HepG2 (cell line): ENCODE measurements at regions not wholly inside any gene's neighbourhood (a gene's known extent, or its start where the extent isn't known, plus 50 kb on each side); places are given as distances from the start of the nearest gene placed in this dataset.

ENCODE experiments used
- ATAC-seq: fragments of 200-7000 bp; cut with Tn5 transposase; 3 replicates; pipeline ENCODE4 v1.9.1; 2020; ENCODE audit warnings: mild to moderate bottlenecking, moderate library complexity
- BruUV-seq: library from RNA; stranded (reverse); fragments of 400-500 nt; replicated peaks from 2 replicates; lab custom pipeline; 2021; lab: Mats Ljungman, UMichigan
- CTCF ChIA-PET: fragments of 300-600 bp; formaldehyde crosslinking; extraction: SDS; loops from one replicate; lab custom pipeline; 2021; ENCODE audit warnings: low total read pairs, inconsistent platforms, low intra/inter-chr PET ratio; lab: Yijun Ruan, JAX
- POLR2A ChIA-PET: fragments of 350-600 bp; sonication (Branson Sonifier 250); formaldehyde crosslinking; loops from one replicate; lab custom pipeline; 2020; ENCODE audit warnings: antibody characterized with exemption, inconsistent platforms; lab: Yijun Ruan, JAX
- DNase-seq: peaks from one replicate; pipeline ENCODE4 v3.0.0-alpha.2; 2015; ENCODE audit warnings: low spot score
- FAIRE-seq: peaks from 3 replicates; lab custom pipeline; 2011; peaks lifted over from hg19 to GRCh38; lab: Jason Lieb, UNC
- H2AFZ ChIP-seq: one replicate; pipeline ENCODE4 v1.6.1; 2011; ENCODE audit warnings: low read length, inconsistent platforms
- H3K27ac ChIP-seq: fragments of 300-600 bp; 3 replicates; pipeline ENCODE4 v1.8.0; 2011; ENCODE audit warnings: mixed run types, mild to moderate bottlenecking, mixed read lengths, low read length, inconsistent platforms; ENCODE audit not compliant: insufficient read depth; ENCODE audit errors: extremely low read length
- H3K27me3 ChIP-seq, 2 experiments: fragments of 200-600 bp in 1 of 2; 2 replicates in 1 of 2; 3 replicates in 1 of 2; pipeline versions ENCODE4 v1.6.0 to v1.8.0; 2011; ENCODE audit warnings: low read length in 2 of 2, mild to moderate bottlenecking in 2 of 2, moderate library complexity in 2 of 2, inconsistent platforms in 1 of 2; ENCODE audit not compliant: insufficient read depth in 2 of 2, control insufficient read depth in 1 of 2
- H3K36me3 ChIP-seq, 2 experiments: fragments of 200-600 bp in 1 of 2; replicated peaks in 1 of 2; 2 replicates in 1 of 2; 3 replicates in 1 of 2; pipeline versions ENCODE4 v1.5.1 to v1.8.0; 2011; ENCODE audit warnings: low read length in 2 of 2, inconsistent platforms in 1 of 2; ENCODE audit not compliant: insufficient read depth in 2 of 2, control insufficient read depth in 1 of 2
- H3K4me1 ChIP-seq: 2 replicates; pipeline ENCODE4 v1.5.1; 2012; ENCODE audit warnings: low read length, inconsistent platforms; ENCODE audit not compliant: insufficient read depth
- H3K4me2 ChIP-seq: 2 replicates; pipeline ENCODE4 v1.6.0; 2011; ENCODE audit warnings: low read depth, low read length, inconsistent platforms
- H3K4me3 ChIP-seq, 3 experiments: fragments of 200-600 bp in 1 of 3; sonication (generic), shearing (Covaris generic) in 1 of 3; replicated peaks in 1 of 3; 2 replicates each; pipeline ENCODE4 v1.5.1; 2011 to 2016; ENCODE audit warnings: low read length in 3 of 3, inconsistent platforms in 2 of 3, low read depth in 2 of 3, mild to moderate bottlenecking in 2 of 3, control low read depth in 1 of 3, mixed read lengths in 1 of 3; ENCODE audit not compliant: insufficient read depth in 1 of 3
- H3K79me2 ChIP-seq: one replicate; pipeline ENCODE4 v1.6.1; 2011; ENCODE audit warnings: low read length, inconsistent platforms; ENCODE audit not compliant: insufficient read depth
- H3K9ac ChIP-seq: 2 replicates; pipeline ENCODE4 v1.6.0; 2011; ENCODE audit warnings: mild to moderate bottlenecking, low read depth, low read length, inconsistent platforms; ENCODE audit not compliant: insufficient read depth
- H3K9me3 ChIP-seq: 2 replicates; pipeline ENCODE4 v1.5.1; 2012; ENCODE audit warnings: mild to moderate bottlenecking, low read length
- H4K20me1 ChIP-seq: 2 replicates; pipeline ENCODE4 v1.6.0; 2011; ENCODE audit warnings: inconsistent platforms, mild to moderate bottlenecking, low read length, moderate library complexity; ENCODE audit not compliant: insufficient read depth
- HNRNPLL ChIP-seq: fragments of 200-400 bp; formaldehyde crosslinking; IDR thresholded peaks from 2 replicates; pipeline ENCODE4 v1.6.1; 2017; ENCODE audit warnings: mild to moderate bottlenecking, low read depth, low read length; ENCODE audit not compliant: poor library complexity, severe bottlenecking
- NAIF1 ChIP-seq: sonication (generic); formaldehyde crosslinking; IDR thresholded peaks from 2 replicates; pipeline ENCODE4 v1.5.0; 2020; ENCODE audit warnings: mild to moderate bottlenecking, missing genetic modification reagents, borderline replicate concordance
- NKX3-1 ChIP-seq: sonication (generic); formaldehyde crosslinking; IDR thresholded peaks from 2 replicates; pipeline ENCODE4 v1.5.0; 2020; ENCODE audit warnings: missing genetic modification reagents
- PRMT3 ChIP-seq: sonication (generic); formaldehyde crosslinking; IDR thresholded peaks from 2 replicates; pipeline ENCODE4 v1.8.1; 2022; ENCODE audit warnings: low read depth, mild to moderate bottlenecking, moderate library complexity, missing genetic modification reagents, borderline replicate concordance
- ZNF10 ChIP-seq: sonication (generic); formaldehyde crosslinking; IDR thresholded peaks from 2 replicates; pipeline ENCODE4 v1.4.0; 2020; ENCODE audit warnings: mild to moderate bottlenecking, low read depth, missing genetic modification reagents, borderline replicate concordance
- ZNF451 ChIP-seq: sonication (generic); formaldehyde crosslinking; IDR thresholded peaks from 2 replicates; pipeline ENCODE4 v1.5.0; 2020; ENCODE audit warnings: mild to moderate bottlenecking, missing genetic modification reagents
- ZSCAN21 ChIP-seq: sonication (generic); formaldehyde crosslinking; IDR thresholded peaks from 2 replicates; pipeline ENCODE4 v1.8.0; 2022; ENCODE audit warnings: mild to moderate bottlenecking, missing genetic modification reagents, moderate library complexity, borderline replicate concordance
- WGBS: methylation state at CpG from one replicate; pipeline ENCODE4 v1.1.6; 2017; ENCODE audit warnings: low lambda C conversion rate; 5-methylcytosine and 5-hydroxymethylcytosine counted together
- in situ Hi-C: cut with HindIII; loops from 2 replicates; pipeline ENCODE4 v1.10.0; 2017; ENCODE audit warnings: low pct_unique_long_range_greater_than_20kb; ENCODE audit not compliant: extremely low pct_ligation_motif_present
- intact Hi-C: fragments of 100-400 bp; cut with micrococcal nuclease; formaldehyde crosslinking; loops from one replicate; pipeline ENCODE4 v1.10.0; 2022; ENCODE audit not compliant: unreplicated experiment
- TF ChIP-seq, protein P1 (sequence below): sonication (generic); formaldehyde crosslinking; IDR thresholded peaks from 2 replicates; pipeline ENCODE4 v1.8.1; 2023; ENCODE audit warnings: mild to moderate bottlenecking, moderate library complexity, missing genetic modification reagents
- TF ChIP-seq, protein P2 (sequence below): IDR thresholded peaks from 2 replicates; pipeline ENCODE4 v1.6.1; 2016; ENCODE audit warnings: low read depth, control low read depth

DNA sequence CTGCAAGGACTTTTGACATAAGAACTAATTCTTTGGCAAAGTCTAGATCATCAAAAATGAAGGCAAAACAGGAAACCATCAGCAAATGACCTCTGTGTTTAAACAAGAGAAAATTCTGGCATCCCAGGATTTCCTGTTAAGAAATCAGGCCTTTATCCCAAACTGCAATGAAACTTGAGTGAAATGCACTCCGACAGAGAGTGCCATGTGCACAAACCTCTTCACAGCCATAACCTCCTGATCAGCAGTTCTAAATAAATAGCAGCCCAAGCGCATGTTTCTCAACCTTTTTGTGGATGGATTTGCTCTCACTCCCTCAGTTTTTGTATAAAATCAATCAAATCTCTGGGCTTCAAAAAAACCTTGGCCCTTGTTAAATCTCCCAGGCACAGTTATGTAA, 107.7 kb upstream of the EEPD1 start:
- FAIRE-seq (no peak), DNase-seq (no peak), ATAC-seq (no peak)
- Histone ChIP-seq H3K4me2 (no peak overlapping the region), H4K20me1 (no peaks in the 10 kb centered on the region), H3K9ac (no peak overlapping the region), H2AFZ (no peak overlapping the region), H3K79me2 (no peaks in the 10 kb centered on the region), H3K9me3 (no peaks in the 10 kb centered on the region), H3K36me3 (no peaks in the 10 kb centered on the region), H3K4me1 (no peaks in the 10 kb centered on the region), H3K4me3 (no peak overlapping the region), H3K27ac (no peak overlapping the region), H3K27me3 (peaks cover 1 to 6% of the 10 kb centered on the region in 2 experiments; a peak in 2 of 5 replicates)
- 22% methylated on average over 2 of the region's 2 CpGs for WGBS
- TF ChIP-seq ZNF10 (CRISPR knock-in tag) (no peak), NAIF1 (CRISPR knock-in tag) (no peak), PRMT3 (CRISPR knock-in tag) (no peak), ZSCAN21 (CRISPR knock-in tag) (no peak), ZNF451 (CRISPR knock-in tag) (no peak), NKX3-1 (CRISPR knock-in tag) (no peak), HNRNPLL (no peak)
- TF ChIP-seq, protein P1, sequence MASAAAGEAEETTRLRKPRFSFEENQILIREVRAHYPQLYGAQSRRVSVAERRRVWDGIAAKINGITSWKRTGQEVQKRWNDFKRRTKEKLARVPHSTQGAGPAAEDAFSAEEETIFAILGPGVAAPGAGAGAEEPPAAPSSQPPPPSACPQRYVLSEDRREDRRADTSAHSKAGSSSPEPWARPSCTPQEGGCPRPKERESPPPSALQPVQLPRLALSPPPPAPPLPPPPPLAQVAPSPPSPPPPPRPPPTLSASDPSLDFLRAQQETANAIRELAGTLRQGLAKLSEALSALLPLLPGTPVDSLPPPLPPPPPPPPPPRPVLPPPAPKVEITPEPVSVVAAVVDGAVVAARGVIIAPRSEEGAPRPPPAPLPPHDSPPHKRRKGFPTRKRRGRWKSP = no peak
- TF ChIP-seq, protein P2, sequence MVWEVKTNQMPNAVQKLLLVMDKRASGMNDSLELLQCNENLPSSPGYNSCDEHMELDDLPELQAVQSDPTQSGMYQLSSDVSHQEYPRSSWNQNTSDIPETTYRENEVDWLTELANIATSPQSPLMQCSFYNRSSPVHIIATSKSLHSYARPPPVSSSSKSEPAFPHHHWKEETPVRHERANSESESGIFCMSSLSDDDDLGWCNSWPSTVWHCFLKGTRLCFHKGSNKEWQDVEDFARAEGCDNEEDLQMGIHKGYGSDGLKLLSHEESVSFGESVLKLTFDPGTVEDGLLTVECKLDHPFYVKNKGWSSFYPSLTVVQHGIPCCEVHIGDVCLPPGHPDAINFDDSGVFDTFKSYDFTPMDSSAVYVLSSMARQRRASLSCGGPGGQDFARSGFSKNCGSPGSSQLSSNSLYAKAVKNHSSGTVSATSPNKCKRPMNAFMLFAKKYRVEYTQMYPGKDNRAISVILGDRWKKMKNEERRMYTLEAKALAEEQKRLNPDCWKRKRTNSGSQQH (CRISPR knock-in tag) = no peak
- ChIA-PET CTCF (no interaction called here), POLR2A (no interaction called here)
- in situ Hi-C loops (no loop called here), intact Hi-C loops (no loop called here)
- no TSS peak for BruUV-seq
